Gastroesophageal sphincter (tissue), 3 donors: ENCODE measurements at regions not wholly inside any gene's neighbourhood (a gene's known extent, or its start where the extent isn't known, plus 50 kb on each side); places are given as distances from the start of the nearest gene placed in this dataset.

Source experiments
- CTCF ChIP-seq, 4 experiments: fragments of 200-600 bp in 2 of 4; fragments of 450-650 bp in 2 of 4; sonication (generic) in 1 of 4; IDR thresholded peaks; one replicate each; pipeline ENCODE4 v1.5.1; 2017 to 2019; ENCODE audit warnings: antibody characterized with exemption in 4 of 4, mild to moderate bottlenecking in 2 of 4, moderate library complexity in 2 of 4
- EP300 ChIP-seq: sonication (generic); formaldehyde crosslinking; IDR thresholded peaks from one replicate; pipeline ENCODE4 v1.6.1; 2017; ENCODE audit warnings: antibody characterized with exemption, mild to moderate bottlenecking
- POLR2A ChIP-seq, 2 donors: fragments of 450-650 bp; IDR thresholded peaks; one replicate each; pipeline ENCODE4 v1.6.1; 2017; ENCODE audit warnings: antibody characterized with exemption in 2 of 2, mild to moderate bottlenecking in 2 of 2, moderate library complexity in 1 of 2
- POLR2AphosphoS5 ChIP-seq: sonication (generic); formaldehyde crosslinking; IDR thresholded peaks from one replicate; pipeline ENCODE4 v1.6.1; 2017; ENCODE audit warnings: antibody characterized with exemption

- TF ChIP-seq CTCF (IDR thresholded peaks at IDR 0.05) (no peak), POLR2A (IDR thresholded peaks at IDR 0.05) (no peak), POLR2AphosphoS5 (no peak), EP300 (no peak)
Measured at GRCh38 chr5:67942421-67942820, 273.1 kb upstream of the PIK3R1 start.
